Activated naive CD4-positive, alpha-beta T cell treated with anti-CD3 and anti-CD28 coated beads for 36 hours (primary cell): ENCODE measurements at regions not wholly inside any gene's neighbourhood (a gene's known extent, or its start where the extent isn't known, plus 50 kb on each side); places are given as distances from the start of the nearest gene placed in this dataset.

ENCODE experiments used
- CTCF ChIA-PET: fragments of 350-600 bp; sonication (Branson Sonifier 250); formaldehyde crosslinking; loops from one replicate; lab custom pipeline; 2021; ENCODE audit warnings: antibody characterized with exemption; lab: Charles Lee
- DNase-seq: peaks from one replicate; pipeline ENCODE4 v3.0.0-alpha.2; 2020
- H3K27ac Mint-ChIP-seq: one replicate; pipeline ENCODE4 v1.8.0; 2021; ENCODE audit warnings: mild to moderate bottlenecking, mixed read lengths
- H3K27me3 Mint-ChIP-seq: one replicate; pipeline ENCODE4 v1.8.0; 2021; ENCODE audit warnings: low read depth, mixed read lengths
- H3K36me3 Mint-ChIP-seq: one replicate; pipeline ENCODE4 v1.8.0; 2021; ENCODE audit warnings: low read depth, mixed read lengths
- H3K4me1 Mint-ChIP-seq: one replicate; pipeline ENCODE4 v1.8.0; 2021; ENCODE audit warnings: low read depth, mixed read lengths
- H3K4me3 Mint-ChIP-seq: one replicate; pipeline ENCODE4 v1.8.0; 2021; ENCODE audit warnings: mild to moderate bottlenecking, moderate library complexity, mixed read lengths
- H3K9me3 Mint-ChIP-seq: one replicate; pipeline ENCODE4 v1.8.0; 2021; ENCODE audit warnings: mixed read lengths
- intact Hi-C: fragments of 100-400 bp; cut with micrococcal nuclease; formaldehyde crosslinking; loops from one replicate; pipeline ENCODE4 v1.15.1; 2023

- intact Hi-C loops: no loop called here
- H3K4me1 Mint-ChIP-seq: no peaks in the 10 kb centered on the region
- no peaks in the 10 kb centered on the region for H3K27me3 Mint-ChIP-seq
- H3K27ac Mint-ChIP-seq: no peak overlapping the region
- no peak overlapping the region for H3K4me3 Mint-ChIP-seq
- no peaks in the 10 kb centered on the region for H3K9me3 Mint-ChIP-seq
- no peak for DNase-seq
- no peaks in the 10 kb centered on the region for H3K36me3 Mint-ChIP-seq
- CTCF ChIA-PET: no interaction called here
Observed at GRCh38 chr3:117922039-117922438, 1112.6 kb downstream of the IGSF11 start.

GRCh38 chr3:117926819-117927218 lies 1107.8 kb downstream of the IGSF11 start:
- Mint-ChIP-seq H3K36me3 (no peaks in the 10 kb centered on the region), H3K9me3 (peaks cover 2% of the 10 kb centered on the region), H3K4me1 (no peaks in the 10 kb centered on the region), H3K27ac (no peak overlapping the region), H3K27me3 (no peaks in the 10 kb centered on the region), H3K4me3 (no peak overlapping the region)
- intact Hi-C loops: no loop called here
- CTCF ChIA-PET: interaction anchor here (0.5 kb wide), 1 partner anchor 1401 kb away, joined by 3 read pairs; no protein-coding TSS in a partner anchor
- DNase-seq: no peak

- intact Hi-C loops: no loop called here
Observed at GRCh38 chr3:117927825-117928224, 1106.8 kb downstream of the IGSF11 start.

DNA sequence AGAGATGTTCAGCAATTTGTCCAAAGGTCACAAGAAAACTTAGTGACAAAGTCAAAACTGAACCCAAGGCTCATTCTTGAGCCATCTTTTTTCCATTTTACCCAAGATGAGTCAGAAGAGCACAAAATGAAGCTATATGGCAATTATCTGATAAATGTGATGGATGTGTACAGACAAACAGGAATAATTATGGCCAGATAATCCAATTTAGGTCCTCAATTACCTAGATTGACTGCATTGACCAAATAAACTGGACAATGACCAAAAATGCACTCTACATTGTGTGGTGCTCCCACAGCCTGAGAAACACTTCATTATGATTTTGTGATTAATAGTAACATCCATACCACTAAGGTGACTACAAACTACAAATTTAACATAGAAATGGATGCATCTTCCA lies 1105.8 kb downstream of the IGSF11 start:
- Mint-ChIP-seq H3K27me3 (no peaks in the 10 kb centered on the region), H3K9me3 (peaks cover 2% of the 10 kb centered on the region), H3K4me1 (no peaks in the 10 kb centered on the region), H3K4me3 (no peak overlapping the region), H3K27ac (no peak overlapping the region), H3K36me3 (no peaks in the 10 kb centered on the region)
- intact Hi-C loops: no loop called here
- no peak for DNase-seq
- CTCF ChIA-PET: no interaction called here

More at GRCh38 chr3:117927825-117928224, 1106.8 kb downstream of the IGSF11 start:
- H3K27me3 Mint-ChIP-seq: no peaks in the 10 kb centered on the region
- H3K4me3 Mint-ChIP-seq: no peak overlapping the region
- H3K9me3 Mint-ChIP-seq: peaks cover 2% of the 10 kb centered on the region
- no peak for DNase-seq
- no peaks in the 10 kb centered on the region for H3K36me3 Mint-ChIP-seq
- H3K27ac Mint-ChIP-seq: no peak overlapping the region
- CTCF ChIA-PET: no interaction called here
- H3K4me1 Mint-ChIP-seq: no peaks in the 10 kb centered on the region

GRCh38 chr3:117932441-117932840 lies 1102.2 kb downstream of the IGSF11 start:
- Mint-ChIP-seq H3K27ac (no peak overlapping the region), H3K4me1 (no peaks in the 10 kb centered on the region), H3K4me3 (no peak overlapping the region), H3K36me3 (no peaks in the 10 kb centered on the region), H3K27me3 (no peaks in the 10 kb centered on the region), H3K9me3 (peaks cover 2% of the 10 kb centered on the region)
- DNase-seq: no peak
- intact Hi-C loops: no loop called here
- CTCF ChIA-PET: no interaction called here

DNA sequence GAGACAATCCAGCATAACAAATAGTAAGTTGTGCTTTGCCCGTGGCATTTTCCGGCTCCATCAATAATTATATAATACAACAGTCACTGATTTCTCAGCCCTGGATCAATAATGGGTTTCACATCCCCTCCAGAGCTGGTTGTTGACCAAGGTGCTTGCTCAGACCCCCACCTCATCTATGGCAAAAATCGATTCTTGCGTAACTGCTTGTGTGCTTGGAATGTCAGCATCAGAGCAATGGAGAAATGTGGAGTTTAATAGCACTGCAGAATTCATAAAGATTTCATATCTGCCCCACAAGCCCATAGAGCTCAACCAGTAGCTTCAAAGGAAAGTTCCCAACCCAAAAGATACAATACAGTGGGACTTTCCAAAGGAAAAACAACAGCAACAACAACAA lies 1098.5 kb downstream of the IGSF11 start:
- intact Hi-C loops: no loop called here
- H3K27ac Mint-ChIP-seq: no peak overlapping the region
- no peak overlapping the region for H3K4me3 Mint-ChIP-seq
- peaks cover 6% of the 10 kb centered on the region for H3K9me3 Mint-ChIP-seq
- H3K4me1 Mint-ChIP-seq: no peaks in the 10 kb centered on the region
- H3K36me3 Mint-ChIP-seq: no peaks in the 10 kb centered on the region
- H3K27me3 Mint-ChIP-seq: no peaks in the 10 kb centered on the region
- DNase-seq: no peak
- CTCF ChIA-PET: no interaction called here

DNA sequence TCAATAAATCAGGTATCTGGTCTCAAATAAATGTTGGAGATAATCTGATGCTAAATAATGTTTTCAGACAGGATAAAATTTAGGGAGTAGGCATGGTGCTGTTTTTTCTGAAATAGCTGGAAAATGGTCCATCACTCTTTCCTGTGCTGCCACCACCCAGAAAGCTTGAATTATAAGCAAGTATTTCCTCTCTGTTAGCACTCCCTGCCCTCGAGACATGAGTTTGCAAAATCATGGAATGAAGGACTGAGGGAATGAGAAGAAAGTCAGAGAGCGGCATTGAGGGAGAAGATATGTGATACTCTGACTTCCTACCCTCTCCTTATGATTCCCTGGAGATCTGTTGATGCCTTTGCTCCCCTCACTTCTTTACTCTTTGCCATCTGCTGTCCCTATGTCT lies 1095.7 kb downstream of the IGSF11 start:
- no peak for DNase-seq
- CTCF ChIA-PET: no interaction called here
- intact Hi-C loops: no loop called here

GRCh38 chr3:117939425-117940027 lies 1095.1 kb downstream of the IGSF11 start:
- no peaks in the 10 kb centered on the region for H3K27me3 Mint-ChIP-seq
- no peaks in the 10 kb centered on the region for H3K4me1 Mint-ChIP-seq
- no peak overlapping the region for H3K4me3 Mint-ChIP-seq
- H3K9me3 Mint-ChIP-seq: peaks cover 8% of the 10 kb centered on the region
- no peaks in the 10 kb centered on the region for H3K36me3 Mint-ChIP-seq
- intact Hi-C loops: no loop called here
- H3K27ac Mint-ChIP-seq: no peak overlapping the region
- no peak for DNase-seq
- CTCF ChIA-PET: no interaction called here

More for the DNA sequence above, 1095.7 kb downstream of the IGSF11 start:
- Mint-ChIP-seq H3K9me3 (peaks cover 8% of the 10 kb centered on the region), H3K27ac (no peak overlapping the region), H3K4me3 (no peak overlapping the region), H3K27me3 (no peaks in the 10 kb centered on the region), H3K36me3 (no peaks in the 10 kb centered on the region), H3K4me1 (no peaks in the 10 kb centered on the region)

- no peaks in the 10 kb centered on the region for H3K36me3 Mint-ChIP-seq
- CTCF ChIA-PET: no interaction called here
- H3K4me1 Mint-ChIP-seq: no peaks in the 10 kb centered on the region
- DNase-seq: no peak
- peaks cover 8% of the 10 kb centered on the region for H3K9me3 Mint-ChIP-seq
- no peaks in the 10 kb centered on the region for H3K27me3 Mint-ChIP-seq
- H3K4me3 Mint-ChIP-seq: no peak overlapping the region
- no peak overlapping the region for H3K27ac Mint-ChIP-seq
- intact Hi-C loops: no loop called here
Observed at GRCh38 chr3:117941015-117941414, 1093.6 kb downstream of the IGSF11 start.

GRCh38 chr3:117941756-117942155 lies 1092.9 kb downstream of the IGSF11 start:
- H3K4me3 Mint-ChIP-seq: no peak overlapping the region
- H3K27me3 Mint-ChIP-seq: no peaks in the 10 kb centered on the region
- CTCF ChIA-PET: no interaction called here
- no peak overlapping the region for H3K27ac Mint-ChIP-seq
- H3K9me3 Mint-ChIP-seq: peaks cover 8% of the 10 kb centered on the region
- no peaks in the 10 kb centered on the region for H3K36me3 Mint-ChIP-seq
- DNase-seq: no peak
- intact Hi-C loops: no loop called here
- H3K4me1 Mint-ChIP-seq: no peaks in the 10 kb centered on the region

GRCh38 chr3:117954131-117954530 lies 1080.5 kb downstream of the IGSF11 start:
- Mint-ChIP-seq H3K4me1 (no peaks in the 10 kb centered on the region), H3K27me3 (no peaks in the 10 kb centered on the region), H3K9me3 (peaks cover 9% of the 10 kb centered on the region), H3K27ac (no peak overlapping the region), H3K4me3 (no peak overlapping the region), H3K36me3 (no peaks in the 10 kb centered on the region)
- CTCF ChIA-PET: no interaction called here
- DNase-seq: no peak
- intact Hi-C loops: no loop called here

GRCh38 chr3:117955196-117955595 lies 1079.5 kb downstream of the IGSF11 start:
- H3K27ac Mint-ChIP-seq: no peak overlapping the region
- H3K27me3 Mint-ChIP-seq: no peaks in the 10 kb centered on the region
- H3K4me1 Mint-ChIP-seq: no peaks in the 10 kb centered on the region
- CTCF ChIA-PET: no interaction called here
- intact Hi-C loops: no loop called here
- no peak for DNase-seq
- no peak overlapping the region for H3K4me3 Mint-ChIP-seq
- no peaks in the 10 kb centered on the region for H3K36me3 Mint-ChIP-seq
- peaks cover 14% of the 10 kb centered on the region for H3K9me3 Mint-ChIP-seq

GRCh38 chr3:117958027-117958426 lies 1076.6 kb downstream of the IGSF11 start:
- DNase-seq: no peak
- Mint-ChIP-seq H3K9me3 (peaks cover 14% of the 10 kb centered on the region), H3K27ac (no peak overlapping the region), H3K4me1 (no peaks in the 10 kb centered on the region), H3K36me3 (no peaks in the 10 kb centered on the region), H3K27me3 (no peaks in the 10 kb centered on the region), H3K4me3 (no peak overlapping the region)
- CTCF ChIA-PET: no interaction called here
- intact Hi-C loops: no loop called here
